AG04450 (cell line): ENCODE measurements at regions not wholly inside any gene's neighbourhood (a gene's known extent, or its start where the extent isn't known, plus 50 kb on each side); places are given as distances from the start of the nearest gene placed in this dataset.

Experiments
- CTCF ChIA-PET: fragments of 300-600, 350-600 bp; formaldehyde crosslinking; extraction: SDS; loops from one replicate; lab custom pipeline; 2022; ENCODE audit warnings: antibody characterized with exemption, inconsistent platforms; lab: Charles Lee
- POLR2A ChIA-PET: fragments of 350-600 bp; formaldehyde crosslinking; extraction: SDS; loops from one replicate; lab custom pipeline; 2021; ENCODE audit warnings: antibody characterized with exemption, inconsistent platforms; lab: Yijun Ruan, JAX
- DNase-seq: peaks from one replicate; pipeline ENCODE4 v3.0.0-alpha.2; 2011; ENCODE audit warnings: low read depth, low spot score
- H3K27ac ChIP-seq: one replicate; pipeline ENCODE4 v1.5.1; 2012; ENCODE audit warnings: low read depth, low read length, control low read depth
- H3K27me3 ChIP-seq: one replicate; pipeline ENCODE4 v1.6.0; 2012; ENCODE audit warnings: low read length; ENCODE audit not compliant: control insufficient read depth, insufficient read depth
- H3K4me3 ChIP-seq: 2 replicates; pipeline ENCODE4 v1.5.1; 2011; ENCODE audit warnings: mild to moderate bottlenecking, low read depth, low read length, control low read depth
- H3K9me3 ChIP-seq: 2 replicates; pipeline ENCODE4 v1.5.1; 2012; ENCODE audit warnings: low read length; ENCODE audit not compliant: control insufficient read depth, insufficient read depth
- CTCF ChIP-seq: IDR thresholded peaks from 2 replicates; pipeline ENCODE4 v1.5.1; 2011; ENCODE audit warnings: low read depth, low read length, control low read depth, inconsistent platforms

GRCh38 chr1:218948446-218948845, 225.2 kb upstream of the LYPLAL1 start:
- ChIA-PET POLR2A (no interaction called here), CTCF (interaction anchor here (0.6 kb wide), 1 partner anchor 619 kb away, joined by 3 read pairs; no protein-coding TSS in a partner anchor)
- H3K27ac ChIP-seq: no peak overlapping the region
- H3K4me3 ChIP-seq: no peak overlapping the region
- no peak for TF ChIP-seq CTCF
- H3K9me3 ChIP-seq: no peaks in the 10 kb centered on the region
- DNase-seq: no peak
- H3K27me3 ChIP-seq: no peaks in the 10 kb centered on the region

GRCh38 chr1:218953386-218953785, 220.3 kb upstream of the LYPLAL1 start:
- Histone ChIP-seq H3K9me3 (no peaks in the 10 kb centered on the region), H3K4me3 (no peak overlapping the region), H3K27ac (no peak overlapping the region), H3K27me3 (no peaks in the 10 kb centered on the region)
- no peak for TF ChIP-seq CTCF
- no peak for DNase-seq
- POLR2A ChIA-PET: no interaction called here
- CTCF ChIA-PET: no interaction called here

GRCh38 chr1:218957971-218958370, 215.7 kb upstream of the LYPLAL1 start:
- POLR2A ChIA-PET: no interaction called here
- DNase-seq: no peak
- H3K4me3 ChIP-seq: no peak overlapping the region
- no peaks in the 10 kb centered on the region for H3K9me3 ChIP-seq
- no peaks in the 10 kb centered on the region for H3K27me3 ChIP-seq
- CTCF ChIA-PET: no interaction called here
- H3K27ac ChIP-seq: no peak overlapping the region
- TF ChIP-seq CTCF: no peak

- DNase-seq: no peak
These were observed 213.9 kb upstream of the LYPLAL1 start for GRCh38 chr1:218959784-218960183.

More at GRCh38 chr1:218959784-218960183, 213.9 kb upstream of the LYPLAL1 start:
- CTCF ChIA-PET: interaction anchor here (0.7 kb wide), 1 partner anchor 111 kb away, joined by 3 read pairs; no protein-coding TSS in a partner anchor
- Histone ChIP-seq H3K27ac (no peak overlapping the region), H3K9me3 (no peaks in the 10 kb centered on the region), H3K27me3 (no peaks in the 10 kb centered on the region), H3K4me3 (no peak overlapping the region)
- POLR2A ChIA-PET: no interaction called here
- no peak for TF ChIP-seq CTCF
